Inferior parietal cortex (tissue), 1 donor: ENCODE measurements at regions not wholly inside any gene's neighbourhood (a gene's known extent, or its start where the extent isn't known, plus 50 kb on each side); places are given as distances from the start of the nearest gene placed in this dataset.
A peak's percentile ranks its signal among the peaks of the same experiment; 100 is the strongest.

Source experiments
- DNase-seq: peaks from one replicate; pipeline ENCODE4 v3.0.0-alpha.2; 2016; ENCODE audit errors: extremely low spot score

DNA sequence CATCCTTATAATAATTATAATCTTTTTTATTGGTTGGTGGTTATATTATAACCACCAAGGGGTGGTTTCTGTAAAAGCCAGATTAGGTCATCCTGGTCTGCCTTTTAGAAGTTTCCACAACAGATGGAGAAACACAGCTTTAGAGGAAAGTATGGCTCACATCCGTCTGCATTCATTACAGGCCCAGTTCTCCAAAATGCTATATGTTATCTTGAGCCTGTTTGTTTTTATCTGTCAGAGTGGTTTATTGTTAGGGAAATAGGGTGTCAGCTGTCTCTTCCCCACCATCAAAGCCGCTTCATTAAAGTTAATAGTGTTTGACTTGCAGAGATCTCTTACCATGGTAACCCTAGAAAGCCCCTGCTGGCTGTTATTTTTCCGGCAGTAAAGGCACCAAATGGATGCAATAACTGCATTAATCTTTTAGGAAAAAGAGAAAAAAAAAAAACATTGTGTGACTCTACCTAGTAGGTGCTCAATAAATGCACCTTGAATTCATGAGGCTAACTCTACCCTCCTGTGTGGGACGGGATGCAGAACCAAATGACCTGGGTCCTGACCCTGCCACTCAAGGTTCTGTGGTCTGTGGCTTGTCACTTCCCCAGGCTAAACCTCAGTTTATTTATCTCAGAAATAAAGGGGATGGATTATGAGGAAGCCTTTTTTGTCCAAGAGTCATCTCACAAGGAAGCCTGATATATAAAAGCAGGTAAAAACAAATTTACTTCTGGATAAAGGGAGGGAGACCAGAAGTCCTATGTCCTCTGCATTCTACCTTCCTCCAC is 118.3 kb downstream of the WT1 start:
- no peak for DNase-seq

DNA sequence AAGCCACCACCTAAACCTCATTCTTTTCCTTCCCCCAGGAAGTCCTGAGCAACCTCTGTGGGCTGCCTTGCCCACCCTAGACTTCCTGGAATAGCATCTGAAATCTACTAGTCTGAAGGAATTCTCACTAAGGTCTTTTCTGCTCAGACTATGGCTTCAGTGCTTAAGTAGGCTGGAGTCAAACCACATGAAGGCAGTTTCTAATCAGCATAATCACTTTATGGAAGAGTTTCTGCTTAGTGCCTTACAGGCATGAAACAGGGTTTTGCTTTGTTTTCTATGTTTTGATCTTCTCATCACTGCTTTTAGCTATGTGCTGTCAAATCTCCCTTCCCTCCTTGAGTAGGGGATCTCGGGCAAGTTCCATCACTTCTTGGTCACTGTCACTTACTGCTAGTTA is 117.7 kb downstream of the WT1 start:
- DNase-seq, result no peak

DNA sequence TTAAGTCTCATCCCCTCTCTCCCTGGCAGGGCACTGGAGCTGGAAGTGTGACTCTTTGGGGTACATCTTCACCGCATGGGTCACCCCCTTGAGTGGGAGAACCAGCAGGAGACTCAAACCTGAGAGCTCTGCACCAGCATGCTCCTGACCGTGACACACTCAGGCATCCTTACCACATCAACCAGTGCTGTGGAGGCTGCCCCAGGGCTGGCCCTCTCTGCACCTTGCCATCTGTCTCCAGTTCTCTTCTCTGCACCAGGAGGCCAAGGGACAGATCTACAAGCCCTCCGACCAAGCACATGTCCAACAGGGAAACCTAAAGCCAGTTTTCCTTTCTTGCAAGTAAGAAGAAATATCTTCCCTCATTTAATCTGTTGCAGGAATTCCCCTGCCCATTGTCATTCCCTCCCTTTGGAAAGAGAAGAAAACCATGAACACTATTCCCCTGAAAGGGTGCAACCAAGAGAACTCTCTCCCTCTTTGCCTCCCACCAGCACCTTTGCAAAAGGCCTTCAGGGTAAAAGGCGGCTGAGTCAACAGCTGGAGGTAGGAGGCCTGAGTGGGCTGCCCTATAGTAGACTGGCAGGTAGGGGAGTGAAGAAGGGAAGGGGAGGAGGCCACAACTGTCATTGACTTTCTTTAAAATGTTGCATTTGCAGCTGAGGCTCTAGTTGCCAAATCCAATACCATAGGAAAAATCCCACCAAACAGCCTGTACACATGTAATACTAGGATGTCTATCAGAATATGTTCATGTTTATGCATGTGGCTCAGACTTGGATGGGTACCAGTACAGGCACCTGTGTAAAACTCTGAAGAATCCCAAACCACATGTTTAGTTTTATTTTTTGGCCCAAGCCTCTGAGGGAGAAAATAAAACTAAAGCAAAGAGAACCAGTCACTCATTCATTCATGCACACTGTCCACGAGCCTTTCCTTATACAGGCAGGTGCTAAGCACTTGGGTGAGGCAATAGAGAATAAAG is 117.0 kb downstream of the WT1 start:
- no peak for DNase-seq

DNA sequence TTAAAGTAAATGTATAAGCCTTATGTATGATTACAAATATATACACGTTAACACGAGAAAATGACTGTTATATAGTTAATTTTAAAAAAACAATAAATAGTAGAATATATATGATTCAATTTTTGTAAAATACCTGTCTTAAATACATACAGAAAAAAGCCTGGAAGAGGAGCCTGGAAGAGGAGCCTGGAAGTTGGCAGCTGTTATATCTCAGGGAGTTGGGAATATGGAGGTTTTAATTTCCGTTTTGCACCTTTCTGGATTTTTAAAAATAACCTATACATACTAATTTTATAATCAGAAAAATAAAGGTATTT is 111.6 kb downstream of the WT1 start:
- DNase-seq, result no peak

DNA sequence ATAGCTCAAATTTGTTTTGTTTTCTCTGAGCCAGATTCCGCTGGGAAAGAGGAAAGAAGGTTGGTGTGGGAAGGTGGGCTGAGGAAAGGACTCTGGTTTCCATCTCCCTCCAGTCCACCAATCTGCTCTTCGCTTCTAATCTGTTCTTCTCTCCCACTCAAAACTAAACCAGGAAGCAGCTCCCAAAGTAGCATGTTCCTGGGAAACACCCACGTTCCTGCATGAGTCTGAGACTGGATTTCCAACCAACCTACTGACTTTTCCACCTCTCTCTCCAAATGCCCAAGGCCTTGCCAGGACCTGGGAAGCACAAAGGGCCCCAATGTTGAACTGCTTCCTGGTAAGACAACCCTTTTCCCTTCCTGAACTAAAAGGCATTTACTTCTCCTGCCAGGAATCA is 110.2 kb downstream of the WT1 start:
- no peak for DNase-seq

DNA sequence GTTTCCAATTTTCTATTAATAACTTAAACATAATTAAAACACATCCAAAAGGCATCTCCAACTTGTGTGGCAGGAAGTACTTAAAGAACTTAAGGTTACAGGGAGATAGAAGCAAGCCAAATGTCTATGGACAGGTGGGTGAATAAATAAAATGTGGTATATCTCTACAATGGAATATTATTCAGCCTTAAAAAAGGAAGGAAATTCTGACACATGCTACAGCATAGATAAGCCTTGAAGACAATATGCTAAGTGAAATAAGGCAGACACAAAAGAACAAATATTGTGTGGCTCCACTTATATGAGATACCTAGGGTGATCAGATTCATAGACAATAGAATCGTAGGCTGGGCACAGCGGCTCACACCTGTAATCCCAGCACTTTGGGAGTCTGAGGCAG is 109.6 kb downstream of the WT1 start:
- DNase-seq, result no peak

DNA sequence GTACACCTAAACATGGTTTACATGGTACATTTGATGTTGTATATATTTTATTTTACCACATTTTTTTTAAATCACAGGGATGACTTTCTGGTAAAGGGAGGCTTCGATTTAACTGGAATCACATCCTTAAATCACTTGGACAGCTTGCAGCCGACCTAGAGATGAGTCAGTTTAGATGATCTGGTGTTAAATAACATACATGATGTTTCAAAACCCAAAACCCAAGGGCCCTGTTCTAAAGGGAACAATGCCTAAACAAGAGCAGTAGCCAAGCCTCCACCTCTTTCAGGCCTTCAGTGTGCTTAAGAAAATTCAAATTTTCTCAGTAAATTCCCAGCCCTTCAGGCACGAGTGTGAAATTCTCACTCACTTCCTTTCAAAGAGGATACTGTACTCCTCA is 108.8 kb downstream of the WT1 start:
- DNase-seq, result no peak

DNA sequence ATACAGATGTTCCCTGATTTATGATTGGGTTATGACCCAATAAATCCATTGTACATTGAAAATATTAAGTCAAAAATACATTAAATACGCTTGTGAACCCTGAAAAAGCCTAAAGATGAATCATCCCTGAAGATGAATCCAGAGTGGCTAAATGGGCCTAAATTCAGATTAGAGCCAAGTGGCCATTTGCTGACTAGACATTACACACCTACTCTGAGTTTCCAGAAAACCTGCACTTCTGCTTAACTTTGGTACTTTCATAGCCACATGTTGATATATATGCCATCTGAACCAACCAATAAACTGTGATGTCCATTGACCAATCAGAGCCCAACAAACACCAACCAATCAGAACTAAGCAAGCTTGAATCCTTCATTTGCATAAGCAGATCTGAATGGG is 106.9 kb downstream of the WT1 start:
- DNase-seq, result no peak

DNA sequence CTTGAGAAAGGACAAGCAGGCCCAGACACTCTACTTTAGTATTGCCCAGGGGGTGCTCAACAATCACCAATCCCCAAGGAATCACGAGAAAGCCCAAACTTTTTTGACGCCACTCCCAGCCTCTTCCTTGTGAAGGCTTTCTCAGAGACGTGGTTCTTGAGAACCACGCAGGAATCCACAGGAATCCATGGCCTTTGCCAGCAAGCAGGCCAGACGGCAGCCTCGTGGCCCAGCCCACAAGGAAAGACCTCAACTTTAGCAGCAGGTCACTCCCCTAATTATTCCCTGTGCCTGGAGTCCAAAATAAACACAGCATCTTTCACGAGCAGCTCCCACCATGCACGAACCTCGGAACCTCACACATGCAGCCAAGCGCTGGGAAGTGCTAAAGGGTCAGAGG is 104.2 kb downstream of the WT1 start:
- no peak for DNase-seq

DNA sequence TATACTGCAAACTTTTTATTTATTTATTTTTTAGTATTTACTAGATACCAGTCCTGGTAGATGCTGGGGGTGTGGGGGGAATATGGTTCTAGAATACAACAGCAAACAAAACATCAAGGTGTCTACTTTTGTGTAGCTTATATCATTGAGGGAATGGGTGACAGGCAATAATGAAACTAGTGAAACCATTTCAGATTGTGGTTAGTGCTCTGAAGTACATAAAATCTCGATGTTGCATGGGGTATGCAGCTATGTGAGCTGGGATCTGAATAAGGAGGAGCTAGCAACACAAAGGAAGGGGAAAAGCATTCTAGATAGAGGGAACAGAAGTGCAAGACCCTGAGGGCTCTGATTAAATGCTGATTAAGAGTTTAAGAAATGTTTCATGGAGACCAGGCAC is 103.5 kb downstream of the WT1 start:
- DNase-seq, result no peak

DNA sequence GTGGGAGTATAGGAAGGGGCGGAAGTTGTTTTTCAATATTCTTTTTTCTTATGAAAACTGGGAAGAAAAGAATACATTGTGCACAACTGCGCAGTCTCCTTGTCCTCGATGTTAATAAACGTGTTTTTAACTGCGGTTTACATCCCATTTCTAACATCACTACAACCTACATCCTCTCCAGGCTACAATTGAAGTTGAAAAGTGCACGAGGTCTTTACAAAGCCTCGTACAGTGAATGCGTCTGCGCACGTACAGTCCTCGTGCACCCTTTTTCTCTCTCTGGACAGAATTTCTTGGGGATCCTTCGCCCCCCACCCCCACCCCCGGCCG is 102.4 kb downstream of the WT1 start:
- no peak for DNase-seq

DNA sequence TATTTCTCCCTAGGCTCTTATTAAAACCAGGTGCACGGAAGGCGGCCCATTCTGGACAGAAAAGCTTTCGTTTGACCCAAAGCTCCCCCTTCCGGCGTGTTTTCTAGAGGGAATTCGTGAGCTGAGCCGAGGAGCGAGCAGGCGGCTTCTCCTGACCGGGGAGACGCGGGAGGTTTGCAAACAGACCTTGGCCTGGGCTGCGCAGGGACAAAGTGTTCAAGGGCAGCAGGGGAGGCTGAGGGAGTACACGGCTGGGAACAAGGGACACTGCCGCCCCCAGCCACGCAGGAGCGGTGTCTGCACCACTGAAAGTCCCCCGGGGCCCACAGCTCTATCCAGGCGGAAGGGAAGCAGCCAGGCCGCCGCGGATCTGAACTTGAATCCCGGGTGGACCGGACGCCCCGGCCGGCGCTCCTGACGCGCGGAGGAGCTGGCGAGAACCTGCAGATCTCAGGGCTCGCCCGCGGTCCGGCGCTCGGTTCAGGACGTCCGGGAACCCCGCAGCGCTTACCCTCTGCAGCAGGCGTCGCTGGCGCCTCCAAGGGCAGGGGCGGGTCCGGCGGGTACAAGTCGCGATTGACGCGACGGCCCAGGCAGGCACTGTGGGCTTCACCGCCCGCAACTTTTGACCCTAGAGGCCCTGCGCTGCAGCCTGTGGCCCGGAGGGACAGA is 101.9 kb downstream of the WT1 start:
- DNase-seq, result peak; percentile 70

DNA sequence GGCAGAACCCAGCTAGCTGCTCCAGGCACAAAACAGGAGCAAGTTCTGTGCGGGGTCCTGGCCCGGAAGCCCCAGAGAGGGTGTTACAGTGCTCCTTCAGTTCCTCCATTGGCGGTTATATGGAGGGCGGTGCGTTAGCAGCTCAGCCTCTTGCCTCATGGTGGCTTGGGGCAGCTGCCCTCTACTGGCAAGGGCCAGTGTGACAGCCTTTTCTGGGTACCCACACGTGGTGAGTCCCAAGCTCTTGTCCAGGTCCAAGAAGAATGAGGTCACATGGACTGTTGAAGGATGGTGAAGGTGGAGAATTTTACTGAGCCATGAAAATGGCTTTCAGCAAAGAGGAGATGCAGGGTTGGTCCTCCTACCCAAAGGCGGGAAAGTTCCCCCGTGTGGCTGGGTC is 100.5 kb downstream of the WT1 start:
- DNase-seq, result no peak
